ENCODE measurements at regions not wholly inside any gene's neighbourhood (a gene's known extent, or its start where the extent isn't known, plus 50 kb on each side); places are given as distances from the start of the nearest gene placed in this dataset.

- no peak for DNase-seq (ENCODE audit: low spot score)
Observed at GRCh38 chr2:67234440-67234839, 162.7 kb upstream of the ETAA1 start.

GRCh38 chr2:67237288-67237687 is 159.8 kb upstream of the ETAA1 start:
- no peak for DNase-seq (ENCODE audit: low spot score)

GRCh38 chr2:67240507-67240906 is 156.6 kb upstream of the ETAA1 start:
- peak; percentile 16 for DNase-seq (ENCODE audit: low spot score)

- DNase-seq (ENCODE audit: low spot score): no peak
Observed at GRCh38 chr2:67241453-67241852, 155.7 kb upstream of the ETAA1 start.

- no peak for DNase-seq (ENCODE audit: low spot score)
Observed at GRCh38 chr2:67242456-67242855, 154.7 kb upstream of the ETAA1 start.

GRCh38 chr2:67243919-67244318 is 153.2 kb upstream of the ETAA1 start:
- no peak for DNase-seq (ENCODE audit: low spot score)

- no peak for DNase-seq (ENCODE audit: low spot score)
Observed at GRCh38 chr2:67246791-67247190, 150.3 kb upstream of the ETAA1 start.

- no peak for DNase-seq (ENCODE audit: low spot score)
Observed at GRCh38 chr2:67251741-67252140, 145.4 kb upstream of the ETAA1 start.

- no peak for DNase-seq (ENCODE audit: low spot score)
Observed at GRCh38 chr2:67255933-67256615, 141.1 kb upstream of the ETAA1 start.

GRCh38 chr2:67256892-67257291 is 140.2 kb upstream of the ETAA1 start:
- no peak for DNase-seq (ENCODE audit: low spot score)

- DNase-seq (ENCODE audit: low spot score): no peak
Observed at GRCh38 chr2:67258122-67258521, 139.0 kb upstream of the ETAA1 start.

- no peak for DNase-seq (ENCODE audit: low spot score)
Observed at GRCh38 chr2:67258831-67259230, 138.3 kb upstream of the ETAA1 start.

- peak; percentile 57 for DNase-seq (ENCODE audit: low spot score)
Observed at GRCh38 chr2:67259556-67260342, 137.4 kb upstream of the ETAA1 start.

- peak; percentile 84 for DNase-seq (ENCODE audit: low spot score)
Observed at GRCh38 chr2:67260343-67261277, 136.5 kb upstream of the ETAA1 start.

GRCh38 chr2:67267241-67267640 is 129.9 kb upstream of the ETAA1 start:
- no peak for DNase-seq (ENCODE audit: low spot score)

- no peak for DNase-seq (ENCODE audit: low spot score)
Observed at GRCh38 chr2:67268797-67269196, 128.3 kb upstream of the ETAA1 start.

- DNase-seq (ENCODE audit: low spot score): no peak
Observed at GRCh38 chr2:67272195-67272594, 124.9 kb upstream of the ETAA1 start.

GRCh38 chr2:67277450-67277849 is 119.7 kb upstream of the ETAA1 start:
- peak; percentile 77 for DNase-seq (ENCODE audit: low spot score)

- no peak for DNase-seq (ENCODE audit: low spot score)
Observed at GRCh38 chr2:67281101-67281500, 116.0 kb upstream of the ETAA1 start.

GRCh38 chr2:67283641-67284040 is 113.5 kb upstream of the ETAA1 start:
- DNase-seq (ENCODE audit: low spot score): no peak

GRCh38 chr2:67286981-67287759 is 110.0 kb upstream of the ETAA1 start:
- DNase-seq (ENCODE audit: low spot score): peak; percentile 73
